ENCODE measurements at regions not wholly inside any gene's neighbourhood (a gene's known extent, or its start where the extent isn't known, plus 50 kb on each side); places are given as distances from the start of the nearest gene placed in this dataset.

DNA sequence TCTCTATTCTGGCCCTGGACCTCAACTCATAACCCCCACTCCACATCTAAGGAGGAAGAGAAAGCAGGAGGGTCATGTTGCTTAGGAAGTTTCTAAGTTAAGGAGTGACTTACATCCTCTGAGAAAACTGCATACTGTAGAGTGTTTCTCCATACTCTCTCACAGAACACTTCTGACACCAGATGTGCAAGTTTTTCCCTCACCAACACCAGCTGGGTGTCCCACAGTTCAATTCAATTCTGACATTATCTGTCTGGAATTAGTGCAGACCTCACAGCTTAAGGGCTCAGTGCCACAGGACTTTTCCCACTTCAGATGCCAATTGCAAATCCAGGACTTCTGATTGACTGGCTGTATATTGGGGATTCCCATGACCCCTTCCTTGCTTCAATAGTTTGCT lies 89.0 kb upstream of the SFRP2 start:
- TF ChIP-seq, protein P1, sequence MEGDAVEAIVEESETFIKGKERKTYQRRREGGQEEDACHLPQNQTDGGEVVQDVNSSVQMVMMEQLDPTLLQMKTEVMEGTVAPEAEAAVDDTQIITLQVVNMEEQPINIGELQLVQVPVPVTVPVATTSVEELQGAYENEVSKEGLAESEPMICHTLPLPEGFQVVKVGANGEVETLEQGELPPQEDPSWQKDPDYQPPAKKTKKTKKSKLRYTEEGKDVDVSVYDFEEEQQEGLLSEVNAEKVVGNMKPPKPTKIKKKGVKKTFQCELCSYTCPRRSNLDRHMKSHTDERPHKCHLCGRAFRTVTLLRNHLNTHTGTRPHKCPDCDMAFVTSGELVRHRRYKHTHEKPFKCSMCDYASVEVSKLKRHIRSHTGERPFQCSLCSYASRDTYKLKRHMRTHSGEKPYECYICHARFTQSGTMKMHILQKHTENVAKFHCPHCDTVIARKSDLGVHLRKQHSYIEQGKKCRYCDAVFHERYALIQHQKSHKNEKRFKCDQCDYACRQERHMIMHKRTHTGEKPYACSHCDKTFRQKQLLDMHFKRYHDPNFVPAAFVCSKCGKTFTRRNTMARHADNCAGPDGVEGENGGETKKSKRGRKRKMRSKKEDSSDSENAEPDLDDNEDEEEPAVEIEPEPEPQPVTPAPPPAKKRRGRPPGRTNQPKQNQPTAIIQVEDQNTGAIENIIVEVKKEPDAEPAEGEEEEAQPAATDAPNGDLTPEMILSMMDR (IDR thresholded peaks at IDR 0.05): no peak
- TF ChIP-seq EZH2 (IDR thresholded peaks at IDR 0.05; ENCODE audit: borderline replicate concordance, insufficient read depth, low read depth, low read length, poor library complexity, severe bottlenecking): no peak
